Mucosa of gallbladder (tissue), 1 donor: ENCODE measurements at regions not wholly inside any gene's neighbourhood (a gene's known extent, or its start where the extent isn't known, plus 50 kb on each side); places are given as distances from the start of the nearest gene placed in this dataset.

ENCODE experiments used
- DNase-seq: peaks from one replicate; pipeline ENCODE4 v3.0.0-alpha.2; 2020; ENCODE audit warnings: low spot score
- donor health status: DM: no; HTN: no; CAD: no.

GRCh38 chr2:20560011-20560410 lies 90.9 kb downstream of the HS1BP3 start:
- DNase-seq: no peak

GRCh38 chr2:20560891-20561636 lies 89.8 kb downstream of the HS1BP3 start:
- DNase-seq: no peak

GRCh38 chr2:20561637-20562454 lies 89.1 kb downstream of the HS1BP3 start:
- no peak for DNase-seq

- no peak for DNase-seq
These were observed 88.2 kb downstream of the HS1BP3 start for GRCh38 chr2:20562540-20563225.

DNA sequence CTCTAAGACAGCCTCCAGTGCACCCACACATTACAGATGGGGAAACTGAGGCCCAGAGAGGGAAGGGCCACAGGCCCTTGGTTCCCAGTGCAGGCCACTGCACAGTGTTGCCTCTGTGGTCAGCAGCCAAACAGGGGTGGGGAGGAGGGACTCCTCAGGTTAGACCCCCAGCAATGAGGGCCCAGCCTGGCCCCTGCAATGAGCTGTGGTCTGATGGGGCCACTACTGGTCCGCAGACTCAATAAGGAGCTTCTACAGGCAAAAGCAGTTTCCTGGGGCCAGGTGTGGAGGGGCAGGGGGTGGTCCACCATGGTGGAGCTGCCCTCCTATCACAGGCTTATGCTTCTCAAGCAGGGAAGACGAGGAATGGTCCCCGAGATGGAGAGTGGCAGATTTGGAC lies 87.6 kb downstream of the HS1BP3 start:
- DNase-seq: no peak

- DNase-seq: no peak
These were observed 87.1 kb downstream of the HS1BP3 start for GRCh38 chr2:20563833-20564232.

DNA sequence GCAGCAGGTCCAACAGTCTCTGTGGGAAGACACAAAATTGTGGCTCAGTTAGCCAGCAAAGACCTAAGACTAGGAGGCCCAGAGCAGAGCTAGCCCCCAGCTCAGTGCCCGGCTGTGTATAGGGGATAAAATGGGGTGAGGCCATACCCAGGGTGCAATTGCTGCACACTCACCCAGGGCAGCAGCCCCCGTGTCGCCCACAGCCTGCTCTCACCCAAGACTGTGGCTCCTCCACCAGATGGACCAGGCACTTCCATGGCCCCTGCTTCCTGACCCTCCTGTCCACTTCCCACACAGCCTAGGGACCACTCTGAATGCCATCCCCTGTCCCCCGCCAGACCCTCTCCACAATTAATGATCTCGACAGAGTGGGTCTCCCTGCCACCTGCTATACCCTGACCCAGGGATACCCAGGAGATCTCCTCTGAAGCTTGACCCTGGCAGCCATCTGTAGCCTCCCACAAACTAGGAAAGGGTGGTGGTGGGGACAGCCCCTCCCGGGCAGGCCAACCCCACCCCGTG lies 85.7 kb downstream of the HS1BP3 start:
- DNase-seq: no peak

DNA sequence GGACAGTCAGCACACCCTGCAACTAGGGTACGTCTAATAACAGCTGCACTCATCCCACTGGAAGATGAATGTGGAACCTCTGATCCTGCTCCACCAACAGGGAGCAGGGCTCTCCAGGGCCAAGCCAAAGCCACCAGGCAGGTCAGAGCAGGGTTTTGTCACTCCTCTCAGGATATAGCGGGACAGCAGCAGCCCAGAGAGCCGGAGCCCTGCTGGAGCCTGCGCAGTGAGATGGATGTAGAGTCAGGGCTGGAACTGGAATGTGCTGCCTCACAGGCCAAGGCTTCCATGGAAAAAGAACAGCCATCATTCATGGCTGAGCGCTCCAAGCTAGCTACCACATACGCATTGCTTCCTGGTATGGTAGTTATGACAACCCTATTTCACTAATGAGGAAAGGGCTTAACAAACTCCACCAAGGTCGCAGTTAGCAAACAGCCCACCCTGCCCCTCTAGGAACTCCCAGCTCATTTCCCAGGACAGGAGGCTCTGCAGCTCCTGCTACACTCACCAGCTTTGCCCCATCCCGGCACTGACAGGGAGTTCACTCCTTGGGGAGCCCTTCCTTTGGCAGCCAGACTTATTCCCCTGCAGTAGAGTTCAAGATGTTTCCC lies 85.2 kb downstream of the HS1BP3 start:
- no peak for DNase-seq

- DNase-seq: no peak
These were observed 84.6 kb downstream of the HS1BP3 start for GRCh38 chr2:20566331-20566730.

- DNase-seq: no peak
These were observed 83.6 kb downstream of the HS1BP3 start for GRCh38 chr2:20567159-20567925.
